KMS-11 (cell line): ENCODE measurements at regions not wholly inside any gene's neighbourhood (a gene's known extent, or its start where the extent isn't known, plus 50 kb on each side); places are given as distances from the start of the nearest gene placed in this dataset.
"Not testable (repeated sequence)": the region's sequence is repeated elsewhere in the genome, so short reads cannot be mapped to it uniquely, and the experiment has no call there.

ENCODE experiments used
- H2AFZ ChIP-seq: fragments of 200-600 bp; sonication (generic); 2 replicates; pipeline ENCODE4 v1.6.1; 2016; ENCODE audit warnings: antibody characterized with exemption, mixed run types, low read depth
- H3K27ac ChIP-seq: fragments of 200-600 bp; sonication (generic); 2 replicates; pipeline ENCODE4 v1.6.1; 2016; ENCODE audit warnings: mild to moderate bottlenecking, mixed run types
- H3K27me3 ChIP-seq: fragments of 200-600 bp; sonication (generic); 2 replicates; pipeline ENCODE4 v1.6.1; 2017; ENCODE audit warnings: mild to moderate bottlenecking, low read depth, mixed run types, moderate library complexity; ENCODE audit not compliant: insufficient read depth
- H3K36me3 ChIP-seq: fragments of 200-600 bp; sonication (generic); 2 replicates; pipeline ENCODE4 v1.6.1; 2017; ENCODE audit warnings: mild to moderate bottlenecking, mixed run types; ENCODE audit not compliant: insufficient read depth
- H3K4me1 ChIP-seq: fragments of 200-600 bp; sonication (generic); 2 replicates; pipeline ENCODE4 v1.6.1; 2016; ENCODE audit warnings: mild to moderate bottlenecking, low read depth, mixed run types; ENCODE audit not compliant: poor library complexity, severe bottlenecking
- H3K4me2 ChIP-seq: fragments of 200-600 bp; sonication (generic); 2 replicates; pipeline ENCODE4 v1.7.0; 2016; ENCODE audit warnings: mild to moderate bottlenecking, mixed run types
- H3K4me3 ChIP-seq: fragments of 200-600 bp; sonication (generic); IDR thresholded peaks from 2 replicates; pipeline ENCODE4 v1.6.1; 2017; ENCODE audit warnings: low read depth, low read length, mixed read lengths; ENCODE audit not compliant: insufficient read depth
- H3K79me2 ChIP-seq: fragments of 200-600 bp; sonication (generic); 2 replicates; pipeline ENCODE4 v1.6.1; 2016; ENCODE audit warnings: low read depth, mixed run types; ENCODE audit not compliant: insufficient read depth
- H3K9ac ChIP-seq: fragments of 200-600 bp; sonication (generic); 2 replicates; pipeline ENCODE4 v1.6.1; 2016; ENCODE audit warnings: mild to moderate bottlenecking, mixed run types
- H4K20me1 ChIP-seq: fragments of 200-600 bp; sonication (generic); 2 replicates; pipeline ENCODE4 v1.6.1; 2016; ENCODE audit warnings: mild to moderate bottlenecking, mixed run types; ENCODE audit not compliant: insufficient read depth
- TF ChIP-seq, protein P1 (sequence below): fragments of 200-600 bp; sonication (generic); conservative IDR thresholded peaks from 2 replicates; pipeline ENCODE4 v1.6.1; 2017; ENCODE audit warnings: low read depth, mild to moderate bottlenecking, antibody characterized with exemption, low read length, moderate library complexity, mixed read lengths

DNA sequence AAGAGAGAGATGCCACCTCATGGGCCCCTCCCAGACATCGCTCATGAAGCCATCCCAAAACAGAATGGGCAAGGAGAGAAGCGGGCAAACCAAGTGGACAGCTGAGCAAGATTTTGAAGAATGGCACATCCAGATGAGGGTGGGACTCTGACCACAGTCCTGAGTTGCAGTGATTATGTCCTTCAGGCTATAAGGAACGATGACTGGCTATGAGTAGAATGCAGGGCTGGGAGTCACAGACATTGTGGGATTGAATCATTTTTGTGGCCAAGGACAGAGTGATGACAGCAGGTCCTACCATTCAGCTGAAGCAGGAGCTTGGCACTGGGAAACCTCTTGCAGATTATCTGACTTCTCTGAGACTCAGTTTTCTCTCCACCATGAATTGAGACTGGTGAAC, 245.7 kb upstream of the SLC30A5 start:
- Histone ChIP-seq H4K20me1 (no peaks in the 10 kb centered on the region), H3K9ac (no peak overlapping the region), H3K4me2 (no peak overlapping the region), H3K4me1 (no peaks in the 10 kb centered on the region), H3K36me3 (no peaks in the 10 kb centered on the region), H3K27me3 (no peaks in the 10 kb centered on the region), H3K27ac (no peak overlapping the region), H3K4me3 (no peak overlapping the region), H3K79me2 (no peaks in the 10 kb centered on the region), H2AFZ (no peak overlapping the region)
- TF ChIP-seq, protein P1, sequence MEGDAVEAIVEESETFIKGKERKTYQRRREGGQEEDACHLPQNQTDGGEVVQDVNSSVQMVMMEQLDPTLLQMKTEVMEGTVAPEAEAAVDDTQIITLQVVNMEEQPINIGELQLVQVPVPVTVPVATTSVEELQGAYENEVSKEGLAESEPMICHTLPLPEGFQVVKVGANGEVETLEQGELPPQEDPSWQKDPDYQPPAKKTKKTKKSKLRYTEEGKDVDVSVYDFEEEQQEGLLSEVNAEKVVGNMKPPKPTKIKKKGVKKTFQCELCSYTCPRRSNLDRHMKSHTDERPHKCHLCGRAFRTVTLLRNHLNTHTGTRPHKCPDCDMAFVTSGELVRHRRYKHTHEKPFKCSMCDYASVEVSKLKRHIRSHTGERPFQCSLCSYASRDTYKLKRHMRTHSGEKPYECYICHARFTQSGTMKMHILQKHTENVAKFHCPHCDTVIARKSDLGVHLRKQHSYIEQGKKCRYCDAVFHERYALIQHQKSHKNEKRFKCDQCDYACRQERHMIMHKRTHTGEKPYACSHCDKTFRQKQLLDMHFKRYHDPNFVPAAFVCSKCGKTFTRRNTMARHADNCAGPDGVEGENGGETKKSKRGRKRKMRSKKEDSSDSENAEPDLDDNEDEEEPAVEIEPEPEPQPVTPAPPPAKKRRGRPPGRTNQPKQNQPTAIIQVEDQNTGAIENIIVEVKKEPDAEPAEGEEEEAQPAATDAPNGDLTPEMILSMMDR = no peak

DNA sequence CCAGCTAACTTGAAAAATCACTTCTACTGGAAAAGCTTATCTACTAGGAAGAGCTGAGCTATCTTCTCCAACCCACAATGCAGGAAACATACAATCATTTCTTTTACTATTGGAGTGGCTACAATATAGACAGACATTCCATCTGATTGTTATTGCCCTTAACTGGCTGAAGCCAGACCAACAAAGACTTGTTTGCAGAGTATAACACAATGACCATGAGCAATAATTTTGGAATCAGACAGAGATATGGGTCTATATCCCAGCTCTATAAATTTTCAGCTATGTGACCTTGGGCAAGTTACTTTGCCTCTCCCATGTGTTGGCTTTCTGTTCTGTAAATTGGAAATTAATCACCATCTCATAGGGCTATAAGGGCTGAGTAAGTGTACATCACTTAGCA, 244.7 kb upstream of the SLC30A5 start:
- Histone ChIP-seq H3K27me3 (no peaks in the 10 kb centered on the region), H3K4me3 (no peak overlapping the region), H4K20me1 (no peaks in the 10 kb centered on the region), H2AFZ (no peak overlapping the region), H3K4me1 (no peaks in the 10 kb centered on the region), H3K27ac (no peak overlapping the region), H3K36me3 (no peaks in the 10 kb centered on the region), H3K4me2 (no peak overlapping the region), H3K9ac (no peak overlapping the region), H3K79me2 (no peaks in the 10 kb centered on the region)
- TF ChIP-seq, protein P1 = no peak

DNA sequence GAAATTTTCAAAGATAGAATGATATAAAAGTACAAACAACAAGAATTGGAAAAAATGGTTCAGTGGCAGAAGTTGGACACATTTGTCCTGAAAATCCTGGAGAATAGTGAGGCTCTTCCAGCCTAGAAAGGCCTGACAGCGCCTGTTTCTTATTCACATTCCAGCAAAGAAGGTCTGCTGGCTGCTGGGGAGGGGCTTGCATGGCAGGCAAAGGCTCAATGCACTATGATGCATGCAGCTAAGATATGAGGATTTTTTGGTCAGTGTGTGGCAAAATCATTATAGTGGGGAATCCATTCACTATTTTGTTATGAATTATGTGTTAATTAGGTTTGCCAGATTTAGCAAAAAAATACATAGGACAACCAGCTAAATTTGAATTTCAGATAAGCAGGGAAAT, 243.9 kb upstream of the SLC30A5 start:
- H4K20me1 ChIP-seq = no peaks in the 10 kb centered on the region
- H3K4me2 ChIP-seq = no peak overlapping the region
- no peaks in the 10 kb centered on the region for H3K27me3 ChIP-seq
- H3K36me3 ChIP-seq = no peaks in the 10 kb centered on the region
- TF ChIP-seq, protein P1 = no peak
- H3K4me1 ChIP-seq = no peaks in the 10 kb centered on the region
- no peak overlapping the region for H2AFZ ChIP-seq
- no peak overlapping the region for H3K9ac ChIP-seq
- H3K79me2 ChIP-seq = no peaks in the 10 kb centered on the region
- no peak overlapping the region for H3K27ac ChIP-seq
- no peak overlapping the region for H3K4me3 ChIP-seq

DNA sequence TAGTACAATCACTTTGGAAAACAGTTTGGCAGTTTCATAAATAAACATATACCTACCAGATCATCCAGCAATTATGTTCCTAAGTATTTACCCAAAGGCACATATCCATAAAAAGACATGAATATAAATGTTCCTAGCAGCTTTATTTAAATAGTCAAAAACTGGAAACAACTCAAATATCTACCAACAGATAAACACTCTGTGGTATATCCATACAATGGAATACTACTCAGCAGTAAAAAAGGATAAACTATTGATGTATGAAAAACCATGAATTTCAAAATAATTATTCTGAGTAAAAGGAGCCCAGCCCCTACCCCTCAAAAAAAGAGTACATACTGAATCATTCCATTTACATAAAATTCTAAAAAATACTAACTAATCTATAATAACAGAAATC, 232.7 kb upstream of the SLC30A5 start:
- H3K4me1 ChIP-seq = no peaks in the 10 kb centered on the region
- no peak overlapping the region for H3K4me3 ChIP-seq
- H4K20me1 ChIP-seq = no peaks in the 10 kb centered on the region
- no peaks in the 10 kb centered on the region for H3K36me3 ChIP-seq
- TF ChIP-seq, protein P1 = no peak
- no peak overlapping the region for H2AFZ ChIP-seq
- no peaks in the 10 kb centered on the region; the same call in 1 of the 2 replicates for H3K27me3 ChIP-seq
- no peak overlapping the region for H3K27ac ChIP-seq
- H3K79me2 ChIP-seq = no peaks in the 10 kb centered on the region
- H3K4me2 ChIP-seq = no peak overlapping the region
- H3K9ac ChIP-seq = no peak overlapping the region

DNA sequence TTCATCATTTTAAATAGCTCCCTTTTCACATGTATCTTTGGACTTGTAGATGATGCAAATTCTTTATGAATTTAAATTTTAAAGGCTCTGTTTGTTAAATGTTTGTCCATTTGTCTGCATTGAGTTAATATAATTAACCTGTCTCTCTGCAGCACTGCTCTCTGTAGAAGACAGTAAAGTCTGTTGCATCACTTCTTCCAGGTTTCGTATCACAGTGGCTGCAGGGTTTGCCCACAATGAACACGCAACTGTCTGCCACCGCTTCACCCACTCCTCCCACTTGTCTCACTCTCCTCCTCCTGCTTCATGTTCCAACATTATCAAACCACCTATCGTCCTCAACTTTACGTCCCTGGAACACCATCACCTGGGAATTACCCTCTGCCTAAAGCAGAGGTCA, 231.3 kb upstream of the SLC30A5 start:
- H3K4me3 ChIP-seq = no peak overlapping the region
- H3K27ac ChIP-seq = no peak overlapping the region
- H3K36me3 ChIP-seq = no peaks in the 10 kb centered on the region
- no peaks in the 10 kb centered on the region for H3K4me1 ChIP-seq
- no peak overlapping the region for H3K4me2 ChIP-seq
- H3K27me3 ChIP-seq = no peaks in the 10 kb centered on the region; the same call in 1 of the 2 replicates
- H2AFZ ChIP-seq = no peak overlapping the region
- H3K79me2 ChIP-seq = no peaks in the 10 kb centered on the region
- no peaks in the 10 kb centered on the region for H4K20me1 ChIP-seq
- TF ChIP-seq, protein P1 = no peak
- no peak overlapping the region for H3K9ac ChIP-seq

DNA sequence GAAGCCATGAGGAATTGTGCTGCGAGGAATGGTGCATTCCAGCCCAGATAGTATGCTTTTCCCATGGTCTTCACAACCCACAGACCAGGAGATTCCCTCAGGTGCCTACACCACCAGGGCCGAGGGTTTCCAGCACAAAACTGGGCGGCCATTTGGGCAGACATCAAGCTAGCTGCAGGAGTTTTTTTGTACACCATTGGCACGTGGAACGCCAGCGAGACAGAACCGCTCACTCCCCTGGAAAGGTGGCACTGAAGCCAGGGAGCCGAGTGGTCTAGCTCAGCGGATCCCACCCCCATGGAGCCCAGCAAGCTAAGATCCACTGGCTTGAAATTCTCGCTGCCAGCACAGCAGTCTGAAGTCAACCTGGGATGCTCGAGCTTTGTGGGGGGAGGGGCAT, 228.6 kb upstream of the SLC30A5 start:
- not testable (repeated sequence) for H3K27ac ChIP-seq, H2AFZ ChIP-seq, H3K36me3 ChIP-seq, H3K4me1 ChIP-seq, H3K27me3 ChIP-seq, H3K4me2 ChIP-seq, H4K20me1 ChIP-seq, H3K79me2 ChIP-seq, H3K9ac ChIP-seq, H3K4me3 ChIP-seq
